Spinal cord (tissue), 9 donors: ENCODE measurements at regions not wholly inside any gene's neighbourhood (a gene's known extent, or its start where the extent isn't known, plus 50 kb on each side); places are given as distances from the start of the nearest gene placed in this dataset.

ENCODE experiments used
- DNase-seq, 6 donors: peaks; one replicate each; pipeline versions ENCODE4 v3.0.0 to v3.0.0-alpha.2; 2013 to 2015; ENCODE audit warnings: low spot score in 6 of 6, low read depth in 4 of 6
- H3K27ac ChIP-seq: one replicate; pipeline ENCODE4 v1.5.1; 2013; ENCODE audit warnings: low read depth, low read length, control low read depth
- H3K27me3 ChIP-seq: one replicate; pipeline ENCODE4 v1.6.1; 2013; ENCODE audit warnings: low read length; ENCODE audit not compliant: control insufficient read depth, insufficient read depth
- H3K36me3 ChIP-seq: one replicate; pipeline ENCODE4 v1.6.1; 2013; ENCODE audit warnings: low read length; ENCODE audit not compliant: control insufficient read depth, insufficient read depth
- H3K4me1 ChIP-seq: one replicate; pipeline ENCODE4 v1.6.1; 2013; ENCODE audit warnings: low read length; ENCODE audit not compliant: control insufficient read depth, insufficient read depth
- H3K4me3 ChIP-seq: one replicate; pipeline ENCODE4 v1.5.1; 2013; ENCODE audit warnings: low read depth, low read length, control low read depth
- H3K9me3 ChIP-seq: one replicate; pipeline ENCODE4 v1.6.1; 2013; ENCODE audit warnings: low read length; ENCODE audit not compliant: control insufficient read depth, insufficient read depth
- WGBS: methylation state at CpG from one replicate; pipeline ENCODE4 v1.1.5; 2013; ENCODE audit warnings: missing lambda C conversion rate; ENCODE audit not compliant: insufficient coverage; 5-methylcytosine and 5-hydroxymethylcytosine counted together
- donor health status: healthy.

- Histone ChIP-seq H3K4me3 (no peak overlapping the region), H3K36me3 (no peaks in the 10 kb centered on the region), H3K27ac (no peak overlapping the region), H3K27me3 (no peaks in the 10 kb centered on the region), H3K4me1 (no peaks in the 10 kb centered on the region), H3K9me3 (no peaks in the 10 kb centered on the region)
- 50% methylated on average over 1 of the region's 4 CpGs for WGBS
- no peak for DNase-seq
Observed at GRCh38 chr5:155947394-155948062, 379.4 kb upstream of the SGCD start.

GRCh38 chr5:155948576-155948975, 378.4 kb upstream of the SGCD start:
- H3K36me3 ChIP-seq, result no peaks in the 10 kb centered on the region
- H3K4me1 ChIP-seq, result no peaks in the 10 kb centered on the region
- no CpG with 5 or more reads among the region's 3 CpGs for WGBS

GRCh38 chr5:155952486-155953089, 374.4 kb upstream of the SGCD start:
- WGBS, result 71% methylated on average over 5 of the region's 7 CpGs
- no peaks in the 10 kb centered on the region for H3K4me1 ChIP-seq
- H3K27me3 ChIP-seq, result no peaks in the 10 kb centered on the region
- H3K9me3 ChIP-seq, result no peaks in the 10 kb centered on the region
- H3K27ac ChIP-seq, result no peak overlapping the region
- H3K4me3 ChIP-seq, result no peak overlapping the region
- no peaks in the 10 kb centered on the region for H3K36me3 ChIP-seq
- peak in 2 of 6 donors; percentile 49 to 73 for DNase-seq

More at GRCh38 chr5:155948576-155948975, 378.4 kb upstream of the SGCD start:
- H3K27ac ChIP-seq, result no peak overlapping the region
- H3K4me3 ChIP-seq, result no peak overlapping the region
- DNase-seq, result peak in 2 of 6 donors; percentile 10 to 59
- no peaks in the 10 kb centered on the region for H3K27me3 ChIP-seq
- no peaks in the 10 kb centered on the region for H3K9me3 ChIP-seq

- 92% methylated on average over 1 of the region's 1 CpG for WGBS
- H3K36me3 ChIP-seq, result no peaks in the 10 kb centered on the region
- H3K27me3 ChIP-seq, result no peaks in the 10 kb centered on the region
- no peak for DNase-seq
- no peaks in the 10 kb centered on the region for H3K9me3 ChIP-seq
- no peak overlapping the region for H3K4me3 ChIP-seq
- no peaks in the 10 kb centered on the region for H3K4me1 ChIP-seq
- no peak overlapping the region for H3K27ac ChIP-seq
Observed at GRCh38 chr5:155953335-155953734, 373.6 kb upstream of the SGCD start.

GRCh38 chr5:155954701-155955445, 372.1 kb upstream of the SGCD start:
- Histone ChIP-seq H3K9me3 (no peaks in the 10 kb centered on the region), H3K27ac (no peak overlapping the region), H3K4me3 (no peak overlapping the region), H3K4me1 (no peaks in the 10 kb centered on the region), H3K36me3 (no peaks in the 10 kb centered on the region), H3K27me3 (no peaks in the 10 kb centered on the region)
- whole genome bisulfite sequencing, result 68% methylated on average over 4 of the region's 6 CpGs
- peak in 1 of 6 donors; percentile 92 for DNase-seq

GRCh38 chr5:155957884-155958283, 369.1 kb upstream of the SGCD start:
- WGBS, result 86% methylated on average over 3 of the region's 3 CpGs
- DNase-seq, result no peak

GRCh38 chr5:155959082-155959481, 367.9 kb upstream of the SGCD start:
- Histone ChIP-seq H3K9me3 (no peaks in the 10 kb centered on the region), H3K4me1 (no peaks in the 10 kb centered on the region), H3K27ac (no peak overlapping the region), H3K4me3 (no peak overlapping the region), H3K27me3 (no peaks in the 10 kb centered on the region), H3K36me3 (no peaks in the 10 kb centered on the region)
- no peak for DNase-seq
- WGBS, result 100% methylated on average over 2 of the region's 2 CpGs

More at GRCh38 chr5:155957884-155958283, 369.1 kb upstream of the SGCD start:
- no peak overlapping the region for H3K27ac ChIP-seq
- no peaks in the 10 kb centered on the region for H3K27me3 ChIP-seq
- H3K4me1 ChIP-seq, result no peaks in the 10 kb centered on the region
- no peaks in the 10 kb centered on the region for H3K36me3 ChIP-seq
- H3K9me3 ChIP-seq, result no peaks in the 10 kb centered on the region
- no peak overlapping the region for H3K4me3 ChIP-seq

GRCh38 chr5:155960177-155960576, 366.8 kb upstream of the SGCD start:
- no peaks in the 10 kb centered on the region for H3K9me3 ChIP-seq
- no peaks in the 10 kb centered on the region for H3K4me1 ChIP-seq
- H3K36me3 ChIP-seq, result no peaks in the 10 kb centered on the region
- DNase-seq, result no peak
- H3K4me3 ChIP-seq, result no peak overlapping the region
- H3K27me3 ChIP-seq, result no peaks in the 10 kb centered on the region
- 97% methylated on average over 3 of the region's 3 CpGs for whole genome bisulfite sequencing
- no peak overlapping the region for H3K27ac ChIP-seq

- H3K4me1 ChIP-seq, result no peaks in the 10 kb centered on the region
- DNase-seq, result no peak
- 83% methylated on average over 3 of the region's 5 CpGs for WGBS
- no peak overlapping the region for H3K4me3 ChIP-seq
- no peaks in the 10 kb centered on the region for H3K27me3 ChIP-seq
- H3K27ac ChIP-seq, result no peak overlapping the region
- no peaks in the 10 kb centered on the region for H3K9me3 ChIP-seq
- no peaks in the 10 kb centered on the region for H3K36me3 ChIP-seq
Observed at GRCh38 chr5:155969537-155969936, 357.4 kb upstream of the SGCD start.
